NCI-H2029 treated with DMSO at 0.1 percent for 48 hours (cell line): ENCODE measurements at regions not wholly inside any gene's neighbourhood (a gene's known extent, or its start where the extent isn't known, plus 50 kb on each side); places are given as distances from the start of the nearest gene placed in this dataset.
"Not testable (repeated sequence)": the region's sequence is repeated elsewhere in the genome, so short reads cannot be mapped to it uniquely, and the experiment has no call there.

ENCODE experiments used
- DNase-seq: peaks from one replicate; lab custom pipeline; 2025; lab: John Stamatoyannopoulos, UW

DNA sequence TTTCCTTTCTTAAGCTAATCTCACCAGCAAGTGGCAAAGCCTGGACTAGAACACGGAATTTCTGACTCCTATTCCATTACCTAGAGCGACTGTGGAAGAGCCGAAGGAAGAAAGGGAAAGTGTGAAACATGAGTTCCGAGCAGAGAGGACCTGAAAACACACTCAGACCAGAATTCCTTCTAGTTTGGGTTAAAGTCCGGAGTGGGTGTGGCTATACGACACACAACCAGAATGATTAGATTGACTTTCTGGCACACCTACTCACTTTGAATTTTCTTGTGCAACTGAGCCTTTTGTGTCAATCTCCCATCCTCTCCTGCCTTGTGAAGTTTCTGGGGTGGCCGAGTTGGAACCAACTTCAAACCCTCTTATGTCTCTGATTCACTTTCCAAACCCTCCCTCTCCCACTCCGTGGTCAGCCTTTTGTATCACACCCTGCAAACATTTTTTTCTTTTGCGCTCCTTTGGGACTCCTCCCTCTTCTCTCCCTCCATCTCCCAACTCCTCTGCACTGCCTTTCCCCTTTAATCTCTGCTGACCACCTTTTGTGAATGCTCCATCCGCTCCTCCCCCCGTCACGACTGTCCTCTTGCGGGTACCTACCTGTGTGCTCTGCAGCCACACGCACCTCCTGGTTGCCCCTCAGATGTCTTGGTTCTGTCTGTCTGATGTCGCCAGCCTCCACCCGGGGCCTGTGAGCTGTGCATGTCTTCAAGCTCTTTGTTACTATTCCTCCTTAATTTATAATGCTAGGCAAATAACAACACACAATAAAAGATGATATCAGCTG lies 86.3 kb upstream of the BLID start:
- no peak for DNase-seq

DNA sequence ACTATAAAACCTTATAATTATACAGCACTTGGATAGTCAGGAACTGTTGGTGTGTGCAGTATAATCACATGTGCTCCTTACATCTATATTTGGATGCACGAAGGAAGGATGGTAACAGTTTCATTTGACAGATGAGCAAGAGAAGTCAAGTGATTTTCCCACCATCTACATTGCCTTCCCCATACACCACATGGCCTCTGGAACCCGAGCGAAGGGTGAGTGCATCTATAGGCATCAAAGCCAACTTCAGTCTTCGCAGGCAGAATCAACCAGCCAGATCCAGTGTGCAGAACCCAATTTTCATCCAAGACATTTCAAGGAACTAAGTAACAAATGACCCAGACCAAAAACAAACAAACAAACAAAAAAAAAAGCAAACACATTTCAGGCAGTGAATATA lies 85.1 kb upstream of the BLID start:
- no peak for DNase-seq

DNA sequence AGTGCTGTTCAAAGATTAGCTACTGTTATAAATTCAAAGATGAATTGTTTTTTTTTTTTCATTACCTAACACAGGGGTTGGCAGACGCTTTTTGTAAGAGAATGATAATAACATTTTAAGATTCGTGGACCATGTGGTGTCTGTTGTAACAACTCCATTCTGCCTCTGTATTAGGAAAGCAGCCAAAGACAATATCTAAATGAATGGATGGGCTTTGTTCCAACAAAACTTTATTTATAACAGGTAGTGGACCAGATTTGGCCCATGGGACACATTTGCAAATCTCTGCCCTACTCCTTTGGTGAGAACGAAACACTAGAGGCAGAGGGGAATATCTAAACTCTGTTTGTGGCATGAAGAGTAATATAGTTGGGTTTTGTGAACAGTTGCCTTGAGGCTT lies 83.6 kb upstream of the BLID start:
- DNase-seq, result no peak

DNA sequence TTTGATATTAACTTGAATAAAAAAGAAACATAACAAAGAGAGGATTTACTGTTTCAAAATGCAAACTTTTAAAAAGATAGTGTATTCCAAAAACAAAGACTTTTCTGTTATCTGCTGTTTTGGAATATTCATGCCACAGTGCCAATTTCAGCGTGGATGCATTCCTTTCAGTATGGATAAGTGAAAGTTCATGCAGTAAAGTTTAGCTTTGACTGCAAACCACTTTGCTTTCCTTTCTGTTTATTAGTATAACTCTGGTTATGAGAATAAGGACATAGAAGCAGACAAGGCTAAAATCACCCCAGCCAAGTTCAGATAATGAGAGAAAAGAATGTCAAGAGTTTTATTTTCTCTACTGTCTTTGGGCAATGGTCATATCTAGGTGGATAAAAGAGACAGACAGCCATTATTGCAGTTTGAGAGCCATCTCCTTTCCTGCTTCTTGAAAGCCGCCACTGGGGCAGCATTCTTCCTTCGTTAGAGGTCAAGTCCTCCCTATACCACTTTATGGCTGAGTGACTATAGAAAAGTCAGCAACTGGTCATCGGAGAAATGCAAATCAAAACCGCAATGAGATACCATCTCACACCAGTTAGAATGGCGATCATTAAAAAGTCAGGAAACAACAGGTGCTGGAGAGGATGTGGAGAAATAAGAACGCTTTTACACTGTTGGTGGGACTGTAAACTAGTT lies 82.4 kb upstream of the BLID start:
- no peak for DNase-seq

DNA sequence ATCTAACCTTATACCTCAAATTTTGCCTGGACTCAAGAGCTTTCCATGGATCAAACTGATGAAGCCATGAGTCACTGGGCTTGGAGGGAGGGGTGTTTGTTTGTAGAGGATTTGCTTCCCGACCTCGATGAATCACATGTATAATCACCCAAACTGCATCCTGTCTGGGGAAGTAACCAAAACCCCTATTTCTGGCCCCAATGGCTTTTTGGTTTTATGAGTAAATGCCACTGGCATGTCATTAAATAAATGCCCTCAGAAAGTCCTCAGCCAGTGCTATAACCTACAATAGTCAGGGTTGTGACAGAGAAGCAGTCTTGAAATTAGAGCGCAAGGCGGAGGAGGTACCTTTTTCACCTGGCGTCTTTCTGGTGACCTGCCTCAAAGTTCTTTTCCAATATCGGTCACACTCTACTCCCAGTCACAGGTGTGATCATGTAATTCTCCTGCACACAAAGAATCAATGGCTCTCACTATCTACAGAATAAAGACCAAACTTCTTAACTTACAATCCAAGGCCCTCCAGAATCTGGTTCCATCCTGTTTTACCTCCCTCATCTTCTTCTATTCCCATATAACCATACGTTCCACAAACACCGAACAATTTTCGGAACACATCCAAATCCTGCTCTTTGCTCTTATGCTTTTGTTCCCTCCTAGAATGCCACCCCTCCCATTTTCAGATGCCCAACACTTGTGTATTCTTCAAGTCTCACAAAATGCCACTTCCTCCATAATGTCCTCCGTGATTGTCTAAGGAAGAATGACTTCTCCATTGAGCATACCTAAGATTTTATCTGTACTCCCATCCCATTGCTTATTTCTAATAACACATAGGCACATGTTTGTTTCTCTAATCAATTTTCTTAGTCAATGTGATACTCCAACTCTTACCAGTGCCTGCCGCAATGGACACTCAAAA lies 81.3 kb upstream of the BLID start:
- DNase-seq, result no peak

DNA sequence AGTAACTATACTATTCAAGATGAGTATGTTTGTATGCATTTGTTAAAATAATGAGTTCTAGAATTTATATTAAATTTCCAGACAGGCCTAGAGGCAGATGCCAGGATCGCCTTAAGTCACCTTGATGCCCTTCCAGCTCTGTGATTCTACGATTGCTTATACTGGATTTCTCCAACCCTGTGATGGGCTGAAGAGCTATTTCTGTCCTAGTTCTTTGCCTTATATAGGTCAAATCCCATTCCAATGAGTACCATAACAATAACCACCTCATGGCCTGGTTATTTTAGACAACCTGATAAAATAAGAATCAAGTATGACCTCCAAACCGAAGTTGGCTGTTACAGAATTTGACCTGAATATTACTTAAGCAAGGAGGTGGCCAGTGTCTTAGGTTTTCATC lies 79.8 kb upstream of the BLID start:
- DNase-seq, result no peak

DNA sequence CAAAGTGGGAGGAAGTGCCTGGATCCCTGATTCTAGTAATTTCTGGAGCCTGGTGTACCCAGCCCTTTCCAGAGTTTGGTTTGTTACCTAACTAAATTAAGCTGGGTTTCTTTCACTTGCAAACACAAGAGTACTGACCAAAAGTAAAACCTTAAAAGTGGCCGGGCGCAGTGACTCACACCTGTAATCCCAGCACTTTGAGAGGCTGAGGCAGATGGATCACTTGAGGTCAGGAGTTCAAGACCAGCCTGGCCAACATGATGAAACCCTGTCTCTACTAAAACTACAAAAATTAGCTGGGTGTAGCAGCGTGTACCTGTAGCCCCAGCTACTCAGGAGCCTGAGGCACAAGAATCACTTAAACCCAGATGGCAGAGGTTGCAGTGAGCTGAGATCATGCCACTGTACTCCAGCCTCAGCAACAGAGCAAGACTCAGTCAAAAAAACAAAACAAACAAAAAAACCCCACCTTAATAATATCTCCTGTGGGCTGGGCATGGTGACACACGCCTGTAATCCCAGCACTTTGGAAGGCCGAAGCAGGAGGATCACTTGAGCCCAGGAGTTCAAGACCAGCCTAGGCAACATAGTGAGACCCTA lies 78.0 kb upstream of the BLID start:
- not testable (repeated sequence) for DNase-seq

DNA sequence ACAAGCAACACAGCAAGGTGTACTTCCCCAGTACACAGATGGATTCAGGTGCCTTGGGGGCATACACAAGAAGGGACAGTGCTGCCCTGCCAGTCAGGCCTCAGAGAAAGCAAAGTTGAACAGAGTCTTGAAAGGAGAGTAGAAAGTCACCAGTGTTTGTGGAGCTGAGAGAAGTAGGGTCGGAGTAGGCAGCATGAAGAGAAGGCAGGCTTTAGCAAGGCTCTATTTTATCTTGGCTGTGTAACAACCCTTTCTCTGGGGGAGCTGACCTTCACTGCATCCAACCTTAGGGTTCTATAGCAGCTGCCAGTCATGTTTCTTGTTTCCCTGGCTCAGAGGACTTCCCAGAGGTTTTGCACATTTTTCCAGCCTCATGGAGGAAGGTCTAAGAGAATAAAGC lies 77.4 kb upstream of the BLID start:
- DNase-seq, result no peak

DNA sequence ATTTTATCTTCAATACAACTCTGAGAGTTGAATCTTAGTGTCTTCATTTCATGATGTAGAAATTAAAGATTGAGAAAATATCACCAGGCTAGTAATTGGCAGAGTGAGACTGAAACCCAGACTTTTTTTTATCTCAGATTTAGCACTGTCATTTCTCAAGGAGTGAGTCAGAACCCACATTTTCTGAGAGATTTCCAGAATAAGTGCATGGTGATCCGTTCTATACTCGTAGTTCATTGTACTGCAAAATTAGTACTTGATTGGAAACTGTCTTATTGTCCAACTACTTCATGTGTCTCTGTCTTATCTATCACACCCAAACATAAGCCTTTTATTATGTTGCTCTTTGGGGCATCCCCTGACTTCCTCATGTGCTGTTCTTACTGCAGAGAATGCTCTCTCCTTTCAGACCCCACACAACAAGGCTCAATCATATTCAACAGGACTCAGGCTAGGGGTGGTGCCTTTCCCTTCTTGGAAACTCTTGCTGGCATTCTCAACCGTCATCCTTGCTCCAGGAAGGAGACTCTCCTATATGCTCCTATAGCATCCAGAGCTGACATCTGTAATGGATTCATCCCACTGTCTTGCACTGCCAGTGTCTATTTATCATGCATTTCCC lies 76.7 kb upstream of the BLID start:
- no peak for DNase-seq

DNA sequence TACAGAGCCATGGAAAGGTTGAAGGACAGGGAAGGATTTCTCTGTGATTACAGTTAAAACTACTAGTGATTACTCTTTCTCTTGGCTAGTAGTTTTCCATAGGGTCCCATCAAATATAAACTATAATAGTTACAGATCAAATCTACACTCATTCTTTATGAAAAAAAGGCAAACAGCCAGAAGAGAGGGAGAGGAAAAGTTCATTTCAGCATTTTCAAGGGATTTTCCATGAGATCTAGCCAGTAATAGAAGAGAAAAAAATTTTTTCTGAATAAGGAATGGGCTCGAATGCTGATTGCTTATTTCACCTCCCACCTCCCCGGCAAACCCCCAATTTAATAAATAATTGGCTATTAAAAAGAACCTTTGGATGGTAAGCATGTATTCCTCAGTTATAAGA lies 74.8 kb upstream of the BLID start:
- DNase-seq, result no peak

DNA sequence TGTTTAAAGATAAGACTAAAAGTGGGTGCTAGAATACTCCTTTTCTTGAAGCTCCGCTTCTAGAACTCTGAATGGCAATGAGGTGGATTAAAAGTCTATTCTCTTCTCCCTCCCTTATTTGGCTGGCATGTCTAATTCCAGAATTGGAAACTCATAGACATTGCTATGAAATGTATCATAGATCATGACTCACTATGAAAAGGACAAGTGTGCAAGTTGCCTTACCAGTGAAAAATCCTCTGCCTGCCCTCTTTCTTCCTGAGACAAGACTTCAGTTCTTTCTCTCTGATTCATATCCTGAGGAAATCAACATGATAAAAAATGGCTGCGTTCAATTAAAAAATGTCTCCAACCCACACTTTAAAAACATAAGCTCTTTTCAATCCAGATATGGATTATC lies 73.2 kb upstream of the BLID start:
- no peak for DNase-seq

DNA sequence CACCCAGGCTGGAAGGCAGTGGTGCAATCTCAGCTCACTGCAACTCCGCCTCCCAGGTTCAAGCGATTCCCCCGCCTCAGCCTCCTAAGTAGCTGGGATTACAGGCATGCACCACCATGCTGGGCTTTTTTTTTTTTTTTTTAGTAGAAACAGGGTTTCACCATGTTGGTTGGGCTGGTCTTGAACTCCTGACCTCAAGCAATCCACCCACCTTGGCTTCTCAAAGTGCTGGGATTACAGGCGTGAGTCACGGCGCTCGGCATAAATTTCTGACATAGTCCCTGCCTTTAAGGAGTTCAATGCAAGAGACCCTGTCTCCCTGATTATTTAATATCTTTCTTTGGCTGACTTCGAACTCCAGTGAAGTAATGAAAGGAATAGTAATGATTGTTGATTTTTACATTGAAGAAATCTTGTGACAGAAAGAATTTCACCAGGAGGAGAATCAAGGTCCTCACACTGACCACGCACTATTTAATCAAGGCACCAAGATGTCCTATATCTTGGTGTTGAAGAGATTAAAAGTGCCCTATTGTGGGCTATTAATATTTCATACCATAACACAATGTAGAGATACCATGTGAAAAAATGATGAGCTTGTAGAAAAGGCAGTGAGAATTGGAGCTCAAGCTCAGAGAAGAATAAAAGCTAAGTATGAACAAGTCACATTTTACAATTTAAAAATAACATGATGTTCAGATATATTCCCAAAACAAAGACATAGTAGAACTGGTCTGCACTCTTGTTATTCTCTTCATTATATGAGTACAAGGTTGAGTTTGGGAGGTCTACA lies 71.6 kb upstream of the BLID start:
- DNase-seq, result no peak

DNA sequence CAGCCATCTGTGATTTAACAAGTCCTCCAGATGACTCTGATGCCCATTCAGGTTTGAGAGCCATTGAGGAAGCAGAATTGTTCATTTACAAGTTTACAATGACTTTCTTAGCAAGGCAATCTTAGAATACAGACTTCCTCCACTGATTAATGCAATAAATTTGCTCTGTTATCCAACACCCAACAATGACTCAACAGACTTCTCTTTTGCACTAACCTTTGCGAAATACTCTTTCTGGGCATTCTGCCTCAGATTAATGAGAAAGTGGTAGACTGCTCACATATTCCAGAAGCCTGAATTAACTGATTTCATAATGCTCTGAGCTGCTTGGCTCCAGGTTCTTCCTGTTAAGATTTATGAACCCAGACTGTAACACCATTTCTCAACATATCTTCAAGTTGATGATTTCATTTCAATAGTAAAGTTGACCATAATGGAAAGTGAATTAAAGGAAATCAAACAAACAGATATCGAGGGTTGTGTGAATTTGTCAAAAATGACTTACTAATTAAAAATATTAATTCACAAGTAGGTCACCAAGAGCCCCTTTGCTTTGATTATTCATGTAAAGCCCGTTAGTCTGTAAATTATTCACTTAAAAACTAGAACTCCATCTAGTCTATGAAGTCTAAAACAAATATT lies 70.5 kb upstream of the BLID start:
- DNase-seq, result no peak

DNA sequence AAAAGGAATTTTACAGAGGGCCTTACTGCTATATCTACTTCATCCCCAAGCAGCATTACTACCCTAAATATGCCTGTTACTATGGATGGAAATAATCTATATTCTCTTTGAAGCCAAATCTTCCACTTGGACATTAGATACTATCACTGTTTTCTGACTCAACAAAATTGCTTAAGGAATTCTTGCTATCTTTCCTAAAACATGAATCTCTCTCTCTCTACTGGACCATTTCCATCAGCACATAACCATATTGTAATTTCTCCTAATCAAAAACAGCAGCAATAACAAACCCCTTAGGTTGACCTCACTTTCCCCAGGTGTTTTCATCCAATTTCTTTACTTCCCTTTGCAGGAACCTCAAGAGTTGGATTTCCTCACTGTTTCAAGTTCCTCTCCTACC lies 67.9 kb upstream of the BLID start:
- no peak for DNase-seq

DNA sequence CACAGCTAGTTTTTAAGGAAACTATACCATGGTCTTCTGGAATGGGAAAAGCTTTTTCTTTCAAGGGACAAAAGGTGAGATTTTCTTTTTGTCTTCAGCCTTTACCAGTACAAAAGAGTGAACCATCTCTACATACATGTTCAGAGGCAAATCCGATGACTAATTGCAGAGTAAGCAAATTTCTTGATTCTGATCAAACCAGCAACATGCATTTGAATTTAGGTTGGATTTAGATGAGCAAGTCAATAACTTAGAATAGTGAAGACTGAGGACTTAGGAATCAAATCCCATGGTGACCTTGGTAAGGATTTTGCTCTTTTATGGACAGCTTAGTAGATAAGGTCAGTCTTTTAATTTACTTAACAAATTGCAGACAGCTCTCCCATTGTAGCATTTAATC lies 65.9 kb upstream of the BLID start:
- DNase-seq, result no peak

DNA sequence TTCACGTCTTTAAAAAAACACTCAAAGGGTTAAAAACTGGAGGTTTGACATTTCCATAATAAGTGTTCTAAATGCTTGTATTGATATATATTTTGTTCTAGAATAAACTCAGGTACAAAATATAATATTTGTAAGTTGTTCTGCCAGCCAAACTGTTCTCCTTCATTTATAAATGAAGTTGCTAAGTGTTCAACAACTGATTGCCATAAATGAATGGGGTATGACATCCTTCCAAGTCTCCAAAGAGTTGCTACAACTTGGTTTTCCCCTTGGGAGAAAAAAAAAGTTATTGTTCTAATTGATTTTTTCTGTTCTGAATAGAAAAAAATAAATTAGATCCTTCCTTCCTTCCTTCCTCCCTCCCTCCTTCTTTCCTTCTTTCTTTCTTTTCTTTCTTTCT lies 65.4 kb upstream of the BLID start:
- DNase-seq, result no peak

DNA sequence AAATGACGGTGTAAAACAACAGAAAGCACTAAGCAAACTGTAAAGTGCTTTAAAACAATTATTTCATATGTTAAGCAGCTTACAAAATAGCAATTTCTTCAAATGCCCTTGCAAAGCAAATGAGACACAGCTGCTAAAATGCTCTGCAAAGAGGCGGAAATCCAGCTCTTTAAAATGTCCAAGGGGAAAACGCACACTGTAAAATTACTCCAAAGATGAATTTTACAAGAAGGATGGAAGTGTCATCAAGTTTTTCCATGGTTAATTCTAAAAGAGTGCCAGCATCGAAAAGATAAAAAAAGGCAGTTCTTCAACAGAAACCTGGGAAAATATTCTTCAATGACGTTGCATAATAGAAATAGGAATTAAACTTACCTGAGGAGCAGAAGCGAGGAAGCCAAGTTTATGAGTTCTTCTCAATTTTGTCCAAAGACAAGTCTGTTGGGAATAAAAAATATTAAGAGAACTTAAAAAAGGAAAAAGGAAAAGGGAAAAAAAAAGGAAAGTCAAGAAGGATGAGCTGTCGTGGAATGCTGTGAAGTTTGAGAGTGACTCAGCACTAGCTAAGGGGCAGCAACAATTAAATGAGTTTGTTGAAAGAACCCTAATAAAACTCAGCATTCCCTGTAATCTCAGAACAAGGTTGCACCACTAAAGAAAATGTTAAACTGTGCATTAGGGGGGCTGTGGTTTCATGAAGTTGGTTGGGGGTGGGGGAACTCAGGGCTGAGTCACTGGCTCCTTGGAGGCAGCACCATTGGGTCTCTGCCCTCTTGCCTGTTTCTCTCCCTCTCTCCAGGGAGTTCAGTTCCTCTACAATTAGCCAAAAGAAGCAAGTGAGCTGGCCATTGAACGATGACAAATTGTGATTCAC lies 64.2 kb upstream of the BLID start:
- no peak for DNase-seq

DNA sequence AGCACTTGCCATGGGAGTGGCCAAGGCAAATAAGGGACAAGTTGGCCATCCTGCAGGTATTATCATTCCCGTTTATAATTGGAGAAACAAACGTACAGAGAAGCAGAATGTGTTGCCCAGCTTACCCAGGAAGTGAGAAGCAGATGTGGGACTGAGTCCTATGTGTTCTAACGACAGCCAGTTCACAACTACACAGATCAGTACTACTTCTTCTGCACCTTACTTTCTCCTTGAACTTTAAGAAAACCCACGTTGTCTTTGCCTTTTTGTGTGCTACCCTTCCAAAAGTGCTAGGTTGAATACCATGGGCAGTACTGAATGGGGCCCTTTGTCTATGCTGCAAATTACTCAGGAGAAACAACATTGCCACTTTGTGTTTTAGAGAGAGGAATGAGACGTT lies 62.8 kb upstream of the BLID start:
- DNase-seq, result no peak

DNA sequence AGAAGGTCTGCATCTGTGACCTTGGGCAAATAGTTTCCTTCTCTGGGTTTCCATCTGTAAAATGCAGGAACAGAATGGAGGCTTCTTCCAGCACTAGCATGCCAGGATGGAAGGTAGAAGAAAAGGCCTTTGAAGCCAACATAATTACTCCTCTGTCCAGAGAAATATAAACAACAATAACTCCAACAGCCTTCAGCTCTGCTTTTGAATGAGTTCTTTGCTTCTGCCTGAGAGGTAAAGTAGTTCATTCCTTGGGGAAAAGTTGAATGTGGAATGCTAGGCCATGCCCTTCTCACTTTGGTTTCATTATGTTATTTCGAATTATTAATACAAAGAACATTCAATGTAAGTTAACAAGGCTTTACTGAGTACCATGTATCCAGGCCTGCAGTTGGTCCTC lies 61.2 kb upstream of the BLID start:
- no peak for DNase-seq

DNA sequence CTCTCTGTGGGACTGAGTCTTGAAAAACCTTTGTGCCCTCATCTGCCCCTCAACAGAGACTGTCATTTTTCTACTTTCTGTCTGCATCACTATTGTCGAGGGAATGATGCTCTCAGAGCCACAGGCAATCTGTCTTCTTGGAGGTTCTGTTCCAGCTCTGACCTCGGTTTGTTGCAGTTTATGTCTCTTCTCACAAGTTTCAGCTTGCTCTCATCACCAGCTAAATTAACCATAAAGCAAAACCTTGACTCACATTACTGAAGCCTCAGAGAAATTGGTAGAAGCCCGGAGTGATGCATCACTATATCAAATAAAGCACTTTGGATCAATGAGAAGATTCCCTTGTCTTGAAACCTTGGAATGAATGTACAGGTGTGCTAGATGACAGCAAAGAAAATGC lies 60.6 kb upstream of the BLID start:
- no peak for DNase-seq
